SK-N-SH (cell line): ENCODE measurements at regions not wholly inside any gene's neighbourhood (a gene's known extent, or its start where the extent isn't known, plus 50 kb on each side); places are given as distances from the start of the nearest gene placed in this dataset.

ENCODE experiments used
- CTCF ChIA-PET: fragments of 300-600, 350-600 bp; formaldehyde crosslinking; extraction: SDS; loops from one replicate; lab custom pipeline; 2021; lab: Yijun Ruan, JAX
- POLR2A ChIA-PET: fragments of 350-600 bp; sonication (Branson Sonifier 250); formaldehyde crosslinking; extraction: SDS; loops from one replicate; lab custom pipeline; 2020; ENCODE audit warnings: antibody characterized with exemption, inconsistent platforms; lab: Yijun Ruan, JAX
- DNase-seq: peaks from one replicate; pipeline ENCODE4 v3.0.0; 2012
- H2AFZ ChIP-seq: fragments of 200-600 bp; sonication (generic); 2 replicates; pipeline ENCODE4 v1.8.1; 2016; ENCODE audit warnings: antibody characterized with exemption, mild to moderate bottlenecking, low read depth
- H3F3A ChIP-seq: fragments of 200-600 bp; sonication (generic); replicated peaks from 2 replicates; pipeline ENCODE3; 2016; ENCODE audit warnings: antibody characterized with exemption, mild to moderate bottlenecking; ENCODE audit not compliant: insufficient read depth
- H3K27ac ChIP-seq, 2 experiments: fragments of 200-500 bp in 1 of 2; fragments of 200-600 bp in 1 of 2; sonication (Bioruptor generic) in 1 of 2; sonication (generic), shearing (Covaris generic) in 1 of 2; 2 replicates each; pipeline versions ENCODE4 v1.5.1 to v1.6.1; 2014 to 2016; ENCODE audit warnings: low read depth in 2 of 2, inconsistent platforms in 1 of 2, low read length in 1 of 2, mild to moderate bottlenecking in 1 of 2, mixed read lengths in 1 of 2
- H3K27me3 ChIP-seq: fragments of 200-600 bp; sonication (generic), shearing (Covaris generic); 2 replicates; pipeline ENCODE4 v1.6.1; 2016; ENCODE audit warnings: mixed run types; ENCODE audit not compliant: insufficient read depth
- H3K36me3 ChIP-seq, 2 experiments: fragments of 200-500 bp in 1 of 2; fragments of 200-600 bp in 1 of 2; sonication (Bioruptor generic) in 1 of 2; sonication (generic) in 1 of 2; replicated peaks in 1 of 2; 2 replicates each; pipeline versions ENCODE3 to v1.5.1; 2014 to 2016; ENCODE audit warnings: low read length in 1 of 2, mild to moderate bottlenecking in 1 of 2; ENCODE audit not compliant: insufficient read depth in 2 of 2, control insufficient read depth in 1 of 2
- H3K4me1 ChIP-seq, 2 experiments: fragments of 200-500 bp in 1 of 2; fragments of 200-600 bp in 1 of 2; sonication (Bioruptor generic) in 1 of 2; sonication (generic), shearing (Covaris generic) in 1 of 2; 2 replicates each; pipeline versions ENCODE4 v1.5.1 to v1.6.1; 2014 to 2016; ENCODE audit warnings: low read depth in 1 of 2, low read length in 1 of 2, mixed run types in 1 of 2; ENCODE audit not compliant: insufficient read depth in 2 of 2, control insufficient read depth in 1 of 2
- H3K4me2 ChIP-seq: fragments of 200-600 bp; sonication (generic), shearing (Covaris generic); 2 replicates; pipeline ENCODE4 v1.6.1; 2017; ENCODE audit warnings: mixed run types
- H3K4me3 ChIP-seq, 2 experiments: fragments of 200-500 bp in 1 of 2; fragments of 200-600 bp in 1 of 2; sonication (Bioruptor generic) in 1 of 2; sonication (generic), shearing (Covaris generic) in 1 of 2; 2 replicates each; pipeline versions ENCODE4 v1.5.1 to v1.8.1; 2014 to 2016; ENCODE audit warnings: low read depth in 2 of 2, inconsistent platforms in 1 of 2, low read length in 1 of 2, mild to moderate bottlenecking in 1 of 2, mixed read lengths in 1 of 2, moderate library complexity in 1 of 2
- H3K79me2 ChIP-seq: fragments of 200-600 bp; sonication (generic); 2 replicates; pipeline ENCODE4 v1.8.1; 2017; ENCODE audit warnings: mild to moderate bottlenecking; ENCODE audit not compliant: insufficient read depth
- H3K9ac ChIP-seq: fragments of 200-600 bp; sonication (generic); 2 replicates; pipeline ENCODE4 v1.6.1; 2017; ENCODE audit warnings: mixed run types
- H3K9me2 ChIP-seq: fragments of 200-600 bp; sonication (generic); 2 replicates; pipeline ENCODE4 v1.6.1; 2017; ENCODE audit warnings: mixed run types
- H3K9me3 ChIP-seq: fragments of 200-600 bp; sonication (generic); 2 replicates; pipeline ENCODE4 v1.6.1; 2017; ENCODE audit warnings: mixed run types, mild to moderate bottlenecking, moderate library complexity
- H4K20me1 ChIP-seq: fragments of 200-600 bp; sonication (generic); 2 replicates; pipeline ENCODE4 v1.6.1; 2017; ENCODE audit warnings: mild to moderate bottlenecking, mixed run types; ENCODE audit not compliant: insufficient read depth
- EP300 ChIP-seq, 2 experiments: IDR thresholded peaks; 2 replicates each; pipeline versions ENCODE4 v1.4.0 to v1.6.1; 2012; ENCODE audit warnings: borderline replicate concordance in 1 of 2, low read depth in 1 of 2, low read length in 1 of 2
- EZH2phosphoT487 ChIP-seq: fragments of 200-600 bp; sonication (generic); IDR thresholded peaks from 2 replicates; pipeline ENCODE4 v1.6.1; 2017; ENCODE audit warnings: low read depth, mixed run types, mild to moderate bottlenecking, antibody characterized with exemption, moderate library complexity, borderline replicate concordance
- FOXM1 ChIP-seq: IDR thresholded peaks from 2 replicates; pipeline ENCODE4 v1.4.0; 2012; ENCODE audit warnings: low read depth, mild to moderate bottlenecking
- GABPA ChIP-seq: IDR thresholded peaks from 2 replicates; pipeline ENCODE4 v1.4.0; 2012; ENCODE audit warnings: low read depth, mild to moderate bottlenecking
- GATA2 ChIP-seq: sonication (generic); formaldehyde crosslinking; IDR thresholded peaks from 2 replicates; pipeline ENCODE4 v1.5.0; 2020; ENCODE audit warnings: mild to moderate bottlenecking, missing genetic modification reagents
- JUND ChIP-seq: IDR thresholded peaks from 2 replicates; pipeline ENCODE4 v1.4.0; 2012
- MEF2A ChIP-seq: IDR thresholded peaks from 2 replicates; pipeline ENCODE4 v1.4.0; 2012; ENCODE audit warnings: low read depth, borderline replicate concordance
- POLR2AphosphoS5 ChIP-seq: IDR thresholded peaks from 2 replicates; pipeline ENCODE4 v1.6.1; 2012; ENCODE audit warnings: low read depth, low read length
- RFX5 ChIP-seq: IDR thresholded peaks from 2 replicates; pipeline ENCODE4 v1.6.1; 2012; ENCODE audit warnings: mild to moderate bottlenecking, improper control_type of control experiment, low read length
- RXRA ChIP-seq: IDR thresholded peaks from 2 replicates; pipeline ENCODE4 v1.4.0; 2012; ENCODE audit warnings: low read depth, mild to moderate bottlenecking, borderline replicate concordance
- TCF12 ChIP-seq: IDR thresholded peaks from 2 replicates; pipeline ENCODE4 v1.4.0; 2012
- TEAD4 ChIP-seq: IDR thresholded peaks from 2 replicates; pipeline ENCODE4 v1.4.0; 2012; ENCODE audit warnings: mild to moderate bottlenecking, borderline replicate concordance; ENCODE audit not compliant: insufficient read depth
- WGBS: methylation state at CpG from one replicate; pipeline ENCODE4 v1.1.6; 2017; ENCODE audit warnings: low lambda C conversion rate; 5-methylcytosine and 5-hydroxymethylcytosine counted together
- TF ChIP-seq, protein P1 (sequence below): fragments of 150-350 bp; IDR thresholded peaks from 2 replicates; pipeline ENCODE4 v1.6.1; 2016; ENCODE audit warnings: mild to moderate bottlenecking, low read depth, low read length
- TF ChIP-seq, protein P2 (sequence below): IDR thresholded peaks from 2 replicates; pipeline ENCODE4 v1.6.1; 2012; ENCODE audit warnings: mild to moderate bottlenecking, low read depth, low read length, moderate library complexity
- TF ChIP-seq, protein P3 (sequence below): IDR thresholded peaks from 2 replicates; pipeline ENCODE4 v1.4.0; 2012; ENCODE audit warnings: low read depth

DNA sequence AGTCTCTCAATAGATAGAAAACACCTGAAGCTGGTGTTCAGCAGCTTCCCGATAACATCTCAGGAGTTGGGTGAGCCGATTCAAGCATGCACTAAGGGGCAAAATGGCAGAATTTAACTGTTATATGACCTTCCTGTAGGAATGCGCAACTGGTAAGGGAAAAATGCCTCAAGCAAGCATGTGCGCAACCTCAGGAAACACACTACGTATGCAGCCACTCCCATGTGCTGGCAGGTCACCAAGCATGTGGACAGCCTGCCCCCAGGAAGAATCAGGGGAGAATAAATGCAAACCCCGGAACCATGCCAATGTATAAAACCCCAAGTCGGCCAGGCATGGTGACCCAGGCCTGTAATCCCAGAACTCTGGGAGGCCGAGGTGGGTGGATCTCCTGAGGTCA, 645.6 kb downstream of the NYAP2 start (continued):
- TF ChIP-seq, protein P1, sequence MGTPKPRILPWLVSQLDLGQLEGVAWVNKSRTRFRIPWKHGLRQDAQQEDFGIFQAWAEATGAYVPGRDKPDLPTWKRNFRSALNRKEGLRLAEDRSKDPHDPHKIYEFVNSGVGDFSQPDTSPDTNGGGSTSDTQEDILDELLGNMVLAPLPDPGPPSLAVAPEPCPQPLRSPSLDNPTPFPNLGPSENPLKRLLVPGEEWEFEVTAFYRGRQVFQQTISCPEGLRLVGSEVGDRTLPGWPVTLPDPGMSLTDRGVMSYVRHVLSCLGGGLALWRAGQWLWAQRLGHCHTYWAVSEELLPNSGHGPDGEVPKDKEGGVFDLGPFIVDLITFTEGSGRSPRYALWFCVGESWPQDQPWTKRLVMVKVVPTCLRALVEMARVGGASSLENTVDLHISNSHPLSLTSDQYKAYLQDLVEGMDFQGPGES, result no peak
- TF ChIP-seq EZH2phosphoT487 (no peak), JUND (no peak)
- TF ChIP-seq, all 33 proteins: peak for 0

DNA sequence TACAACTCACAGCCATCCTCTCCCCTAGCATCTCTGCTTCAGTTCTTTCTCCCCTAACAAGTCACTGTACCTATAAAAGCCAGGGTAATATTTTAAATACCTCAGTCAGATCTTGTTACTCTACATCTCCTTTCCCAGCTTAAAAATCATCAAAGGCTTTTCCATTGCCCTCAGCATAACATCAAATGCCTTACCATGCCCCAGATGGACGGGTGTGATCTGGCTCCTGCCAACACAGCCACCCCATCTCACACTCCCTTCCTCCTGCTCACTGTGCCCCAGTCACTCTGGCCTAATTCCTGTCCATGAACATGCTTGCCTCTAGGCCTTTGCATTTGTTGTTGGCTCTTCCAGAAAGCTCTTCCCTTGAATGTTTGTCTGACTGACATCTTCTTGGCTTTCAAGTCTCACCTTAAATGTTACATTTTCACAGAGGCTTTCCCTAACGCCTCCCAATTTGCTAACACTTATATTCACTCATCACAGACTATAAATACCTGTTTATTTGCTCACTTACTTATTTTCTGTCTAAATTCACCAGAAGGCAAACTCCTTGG, 640.9 kb downstream of the NYAP2 start:
- Histone ChIP-seq H3K4me3 (no peak overlapping the region), H3K4me1 (no peaks in the 10 kb centered on the region), H3F3A (no peaks in the 10 kb centered on the region), H3K9me3 (no peaks in the 10 kb centered on the region), H3K27me3 (no peaks in the 10 kb centered on the region), H3K9ac (no peak overlapping the region), H3K79me2 (no peaks in the 10 kb centered on the region), H3K36me3 (no peaks in the 10 kb centered on the region), H3K27ac (no peak overlapping the region), H4K20me1 (no peaks in the 10 kb centered on the region), H3K4me2 (no peak overlapping the region), H3K9me2 (no peaks in the 10 kb centered on the region), H2AFZ (no peak overlapping the region)
- ChIA-PET POLR2A (no interaction called here), CTCF (no interaction called here)
- DNase-seq, result no peak
- WGBS, result 47% methylated on average over 2 of the region's 2 CpGs
- TF ChIP-seq JUND, result no peak
- no peak for TF ChIP-seq TEAD4
- TF ChIP-seq TCF12, result no peak
- TF ChIP-seq RFX5, result no peak
- TF ChIP-seq, protein P2, sequence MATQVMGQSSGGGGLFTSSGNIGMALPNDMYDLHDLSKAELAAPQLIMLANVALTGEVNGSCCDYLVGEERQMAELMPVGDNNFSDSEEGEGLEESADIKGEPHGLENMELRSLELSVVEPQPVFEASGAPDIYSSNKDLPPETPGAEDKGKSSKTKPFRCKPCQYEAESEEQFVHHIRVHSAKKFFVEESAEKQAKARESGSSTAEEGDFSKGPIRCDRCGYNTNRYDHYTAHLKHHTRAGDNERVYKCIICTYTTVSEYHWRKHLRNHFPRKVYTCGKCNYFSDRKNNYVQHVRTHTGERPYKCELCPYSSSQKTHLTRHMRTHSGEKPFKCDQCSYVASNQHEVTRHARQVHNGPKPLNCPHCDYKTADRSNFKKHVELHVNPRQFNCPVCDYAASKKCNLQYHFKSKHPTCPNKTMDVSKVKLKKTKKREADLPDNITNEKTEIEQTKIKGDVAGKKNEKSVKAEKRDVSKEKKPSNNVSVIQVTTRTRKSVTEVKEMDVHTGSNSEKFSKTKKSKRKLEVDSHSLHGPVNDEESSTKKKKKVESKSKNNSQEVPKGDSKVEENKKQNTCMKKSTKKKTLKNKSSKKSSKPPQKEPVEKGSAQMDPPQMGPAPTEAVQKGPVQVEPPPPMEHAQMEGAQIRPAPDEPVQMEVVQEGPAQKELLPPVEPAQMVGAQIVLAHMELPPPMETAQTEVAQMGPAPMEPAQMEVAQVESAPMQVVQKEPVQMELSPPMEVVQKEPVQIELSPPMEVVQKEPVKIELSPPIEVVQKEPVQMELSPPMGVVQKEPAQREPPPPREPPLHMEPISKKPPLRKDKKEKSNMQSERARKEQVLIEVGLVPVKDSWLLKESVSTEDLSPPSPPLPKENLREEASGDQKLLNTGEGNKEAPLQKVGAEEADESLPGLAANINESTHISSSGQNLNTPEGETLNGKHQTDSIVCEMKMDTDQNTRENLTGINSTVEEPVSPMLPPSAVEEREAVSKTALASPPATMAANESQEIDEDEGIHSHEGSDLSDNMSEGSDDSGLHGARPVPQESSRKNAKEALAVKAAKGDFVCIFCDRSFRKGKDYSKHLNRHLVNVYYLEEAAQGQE, result no peak
- no peak for TF ChIP-seq EP300 (IDR thresholded peaks at IDR 0.05; ENCODE audit: borderline replicate concordance in 1 of 2, low read depth in 1 of 2, low read length in 1 of 2)
- no peak for TF ChIP-seq GATA2 (CRISPR knock-in tag)
- no peak for TF ChIP-seq RXRA
- TF ChIP-seq FOXM1, result no peak
- TF ChIP-seq GABPA, result no peak
- TF ChIP-seq MEF2A, result no peak
- TF ChIP-seq, protein P3, sequence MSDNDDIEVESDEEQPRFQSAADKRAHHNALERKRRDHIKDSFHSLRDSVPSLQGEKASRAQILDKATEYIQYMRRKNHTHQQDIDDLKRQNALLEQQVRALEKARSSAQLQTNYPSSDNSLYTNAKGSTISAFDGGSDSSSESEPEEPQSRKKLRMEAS, result no peak
- no peak for TF ChIP-seq POLR2AphosphoS5
